ENCODE measurements at regions not wholly inside any gene's neighbourhood (a gene's known extent, or its start where the extent isn't known, plus 50 kb on each side); places are given as distances from the start of the nearest gene placed in this dataset.

DNA sequence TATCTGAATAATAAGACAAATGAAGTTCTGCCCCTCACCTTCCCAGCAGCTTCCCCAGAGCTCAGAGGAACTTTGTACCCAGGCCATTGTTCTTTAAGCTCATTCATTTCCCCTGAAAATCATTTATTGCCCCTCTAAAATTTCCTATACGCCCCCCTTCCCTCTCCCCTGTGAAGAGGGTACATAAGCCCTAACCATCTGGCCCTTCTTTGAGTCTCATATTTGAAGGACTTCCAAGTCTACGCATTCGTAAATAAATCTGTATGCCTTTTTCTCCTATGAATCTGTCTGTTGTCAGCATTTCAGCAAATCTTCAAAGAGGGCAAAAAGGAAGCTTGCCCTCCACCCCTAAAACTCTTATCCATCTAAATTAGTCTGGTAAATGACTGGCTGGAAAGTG, 73.1 kb upstream of the DST start:
- TF ChIP-seq HNF4A (CRISPR knock-in tag; IDR thresholded peaks at IDR 0.05) (no peak), NFATC3 (CRISPR knock-in tag; IDR thresholded peaks at IDR 0.05) (no peak), MAFF (IDR thresholded peaks at IDR 0.05; ENCODE audit: low read depth, low read length) (no peak), POLR2AphosphoS2 (IDR thresholded peaks at IDR 0.05; ENCODE audit: low read depth, low read length) (no peak), HNRNPLL (IDR thresholded peaks at IDR 0.05; ENCODE audit: low read depth, low read length, poor library complexity, severe bottlenecking) (no peak), POLR2A (IDR thresholded peaks at IDR 0.05; ENCODE audit: insufficient read depth in 1 of 2, low read depth in 2 of 2, low read length in 2 of 2) (no peak), RNF2 (conservative IDR thresholded peaks at IDR 0.05; ENCODE audit: low read depth) (no peak), MZF1 (CRISPR knock-in tag; IDR thresholded peaks at IDR 0.05; ENCODE audit: borderline replicate concordance) (no peak)
- TF ChIP-seq, protein P1, sequence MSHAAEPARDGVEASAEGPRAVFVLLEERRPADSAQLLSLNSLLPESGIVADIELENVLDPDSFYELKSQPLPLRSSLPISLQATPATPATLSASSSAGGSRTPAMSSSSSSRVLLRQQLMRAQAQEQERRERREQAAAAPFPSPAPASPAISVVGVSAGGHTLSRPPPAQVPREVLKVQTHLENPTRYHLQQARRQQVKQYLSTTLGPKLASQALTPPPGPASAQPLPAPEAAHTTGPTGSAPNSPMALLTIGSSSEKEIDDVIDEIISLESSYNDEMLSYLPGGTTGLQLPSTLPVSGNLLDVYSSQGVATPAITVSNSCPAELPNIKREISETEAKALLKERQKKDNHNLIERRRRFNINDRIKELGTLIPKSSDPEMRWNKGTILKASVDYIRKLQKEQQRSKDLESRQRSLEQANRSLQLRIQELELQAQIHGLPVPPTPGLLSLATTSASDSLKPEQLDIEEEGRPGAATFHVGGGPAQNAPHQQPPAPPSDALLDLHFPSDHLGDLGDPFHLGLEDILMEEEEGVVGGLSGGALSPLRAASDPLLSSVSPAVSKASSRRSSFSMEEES (CRISPR knock-in tag; IDR thresholded peaks at IDR 0.05) = no peak

Data from HepG2 (cell line).